Prostate gland (tissue), 2 donors: ENCODE measurements at regions not wholly inside any gene's neighbourhood (a gene's known extent, or its start where the extent isn't known, plus 50 kb on each side); places are given as distances from the start of the nearest gene placed in this dataset.

Source experiments
- POLR2A ChIP-seq: fragments of 450-650 bp; IDR thresholded peaks from one replicate; pipeline ENCODE4 v1.6.1; 2016; ENCODE audit warnings: antibody characterized with exemption, mild to moderate bottlenecking
- POLR2AphosphoS5 ChIP-seq: sonication (generic); formaldehyde crosslinking; IDR thresholded peaks from one replicate; pipeline ENCODE4 v1.6.1; 2017; ENCODE audit warnings: antibody characterized with exemption
- TF ChIP-seq, protein P1 (sequence below), 4 experiments: fragments of 200-600 bp in 2 of 4; fragments of 450-650 bp in 2 of 4; sonication (generic) in 2 of 4; IDR thresholded peaks; 1 replicate in 3 of 4; 2 replicates in 1 of 4; pipeline ENCODE4 v1.5.1; 2016 to 2019; ENCODE audit warnings: antibody characterized with exemption in 4 of 4, mild to moderate bottlenecking in 2 of 4, moderate library complexity in 2 of 4

DNA sequence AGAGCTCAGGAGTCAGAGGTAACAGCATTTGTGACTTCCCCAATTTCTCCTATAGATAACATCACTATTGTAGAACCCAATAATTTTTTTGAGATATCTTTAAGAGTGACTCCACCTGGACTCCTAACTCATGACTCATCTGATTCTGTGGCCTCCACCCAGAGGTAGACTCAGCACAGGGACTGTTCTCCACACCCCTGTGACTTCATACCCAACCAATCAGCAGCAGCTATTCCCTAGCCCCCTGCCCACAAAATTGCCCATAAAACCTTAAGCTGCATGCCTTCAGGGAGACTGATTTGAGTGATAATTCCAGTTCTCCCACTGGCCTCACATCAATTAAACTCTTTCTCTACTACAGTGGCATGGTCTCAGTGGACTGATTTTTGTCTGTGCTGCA lies 475.4 kb upstream of the FAT3 start:
- no peak for TF ChIP-seq POLR2A
- TF ChIP-seq, protein P1, sequence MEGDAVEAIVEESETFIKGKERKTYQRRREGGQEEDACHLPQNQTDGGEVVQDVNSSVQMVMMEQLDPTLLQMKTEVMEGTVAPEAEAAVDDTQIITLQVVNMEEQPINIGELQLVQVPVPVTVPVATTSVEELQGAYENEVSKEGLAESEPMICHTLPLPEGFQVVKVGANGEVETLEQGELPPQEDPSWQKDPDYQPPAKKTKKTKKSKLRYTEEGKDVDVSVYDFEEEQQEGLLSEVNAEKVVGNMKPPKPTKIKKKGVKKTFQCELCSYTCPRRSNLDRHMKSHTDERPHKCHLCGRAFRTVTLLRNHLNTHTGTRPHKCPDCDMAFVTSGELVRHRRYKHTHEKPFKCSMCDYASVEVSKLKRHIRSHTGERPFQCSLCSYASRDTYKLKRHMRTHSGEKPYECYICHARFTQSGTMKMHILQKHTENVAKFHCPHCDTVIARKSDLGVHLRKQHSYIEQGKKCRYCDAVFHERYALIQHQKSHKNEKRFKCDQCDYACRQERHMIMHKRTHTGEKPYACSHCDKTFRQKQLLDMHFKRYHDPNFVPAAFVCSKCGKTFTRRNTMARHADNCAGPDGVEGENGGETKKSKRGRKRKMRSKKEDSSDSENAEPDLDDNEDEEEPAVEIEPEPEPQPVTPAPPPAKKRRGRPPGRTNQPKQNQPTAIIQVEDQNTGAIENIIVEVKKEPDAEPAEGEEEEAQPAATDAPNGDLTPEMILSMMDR (IDR thresholded peaks at IDR 0.05) = no peak
- no peak for TF ChIP-seq POLR2AphosphoS5
